DOHH2 (cell line): ENCODE measurements at regions not wholly inside any gene's neighbourhood (a gene's known extent, or its start where the extent isn't known, plus 50 kb on each side); places are given as distances from the start of the nearest gene placed in this dataset.

ENCODE experiments used
- H3F3A ChIP-seq: fragments of 200-600 bp; sonication (generic), shearing (Covaris generic); 2 replicates; pipeline ENCODE4 v1.6.0; 2016; ENCODE audit warnings: antibody characterized with exemption, mild to moderate bottlenecking; ENCODE audit not compliant: control insufficient read depth, insufficient read depth
- H3K27ac ChIP-seq: fragments of 200-600 bp; sonication (generic); 2 replicates; pipeline ENCODE4 v1.5.1; 2014; ENCODE audit warnings: low read depth, mild to moderate bottlenecking, low read length, moderate library complexity
- H3K27me3 ChIP-seq: fragments of 200-600 bp; sonication (generic); 2 replicates; pipeline ENCODE4 v1.6.1; 2014; ENCODE audit warnings: mild to moderate bottlenecking, low read length, mixed read lengths; ENCODE audit not compliant: control insufficient read depth
- H3K36me3 ChIP-seq: fragments of 200-600 bp; sonication (generic); 2 replicates; pipeline ENCODE4 v1.6.1; 2014; ENCODE audit warnings: mild to moderate bottlenecking, low read length, moderate library complexity, mixed read lengths; ENCODE audit not compliant: control insufficient read depth
- H3K4me1 ChIP-seq: fragments of 200-600 bp; sonication (generic); 2 replicates; pipeline ENCODE4 v1.6.1; 2014; ENCODE audit warnings: mild to moderate bottlenecking, low read length, mixed read lengths; ENCODE audit not compliant: control insufficient read depth
- H3K4me2 ChIP-seq: fragments of 200-600 bp; sonication (generic); 2 replicates; pipeline ENCODE4 v1.6.0; 2014; ENCODE audit warnings: mild to moderate bottlenecking, low read length, moderate library complexity
- H3K4me3 ChIP-seq: fragments of 200-600 bp; sonication (generic); 2 replicates; pipeline ENCODE4 v1.5.1; 2014; ENCODE audit warnings: mild to moderate bottlenecking, low read length, mixed read lengths
- H3K79me2 ChIP-seq: fragments of 200-600 bp; sonication (generic); 2 replicates; pipeline ENCODE4 v1.6.1; 2014; ENCODE audit warnings: mild to moderate bottlenecking, low read length, mixed read lengths; ENCODE audit not compliant: control insufficient read depth
- H3K9me2 ChIP-seq: fragments of 200-600 bp; sonication (generic); replicated peaks from 2 replicates; pipeline ENCODE4 v1.6.1; 2014; ENCODE audit warnings: mild to moderate bottlenecking, low read length, mixed read lengths; ENCODE audit not compliant: control insufficient read depth
- H3K9me3 ChIP-seq: fragments of 200-600 bp; sonication (generic); 2 replicates; pipeline ENCODE4 v1.6.1; 2014; ENCODE audit warnings: antibody characterized with exemption, low read length, mixed read lengths; ENCODE audit not compliant: control insufficient read depth, insufficient read depth
- H4K20me1 ChIP-seq: fragments of 200-600 bp; sonication (generic); 2 replicates; pipeline ENCODE4 v1.6.0; 2014; ENCODE audit warnings: low read depth, mild to moderate bottlenecking, antibody characterized with exemption, low read length, moderate library complexity; ENCODE audit not compliant: control insufficient read depth, insufficient read depth
- CTCF ChIP-seq: fragments of 200-600 bp; sonication (generic); IDR thresholded peaks from one replicate; pipeline ENCODE4 v1.5.1; 2014; ENCODE audit warnings: antibody characterized with exemption, mild to moderate bottlenecking, low read depth, low read length; ENCODE audit not compliant: poor library complexity, severe bottlenecking
- EZH2phosphoT487 ChIP-seq: fragments of 200-600 bp; sonication (generic); IDR thresholded peaks from 2 replicates; pipeline ENCODE4 v1.6.1; 2017; ENCODE audit warnings: borderline replicate concordance, mild to moderate bottlenecking, antibody characterized with exemption, low read length, moderate library complexity, mixed read lengths

GRCh38 chr1:55939866-55940265 lies 639.5 kb downstream of the PLPP3 start:
- H3K4me1 ChIP-seq = no peaks in the 10 kb centered on the region
- no peak overlapping the region for H3K4me3 ChIP-seq
- H3K27ac ChIP-seq = no peak overlapping the region
- no peaks in the 10 kb centered on the region for H3K79me2 ChIP-seq
- no peaks in the 10 kb centered on the region for H3K9me3 ChIP-seq
- TF ChIP-seq CTCF (no peak), EZH2phosphoT487 (no peak)
- H4K20me1 ChIP-seq = no peaks in the 10 kb centered on the region
- no peaks in the 10 kb centered on the region for H3K27me3 ChIP-seq
- no peaks in the 10 kb centered on the region for H3K36me3 ChIP-seq
- no peak overlapping the region for H3K4me2 ChIP-seq
- no peaks in the 10 kb centered on the region for H3F3A ChIP-seq
- no peaks in the 10 kb centered on the region for H3K9me2 ChIP-seq

- H4K20me1 ChIP-seq = no peaks in the 10 kb centered on the region
- no peaks in the 10 kb centered on the region for H3K9me3 ChIP-seq
- no peaks in the 10 kb centered on the region for H3F3A ChIP-seq
- TF ChIP-seq EZH2phosphoT487 (no peak), CTCF (no peak)
- H3K4me3 ChIP-seq = no peak overlapping the region
- no peak overlapping the region for H3K27ac ChIP-seq
- no peaks in the 10 kb centered on the region for H3K79me2 ChIP-seq
- H3K4me2 ChIP-seq = no peak overlapping the region
- no peaks in the 10 kb centered on the region for H3K4me1 ChIP-seq
- no peaks in the 10 kb centered on the region for H3K27me3 ChIP-seq
- no peaks in the 10 kb centered on the region for H3K9me2 ChIP-seq
- no peaks in the 10 kb centered on the region for H3K36me3 ChIP-seq
Observed at GRCh38 chr1:55938861-55939260, 640.5 kb downstream of the PLPP3 start.

GRCh38 chr1:55938376-55938850 lies 641.0 kb downstream of the PLPP3 start:
- no peak overlapping the region for H3K4me2 ChIP-seq
- no peaks in the 10 kb centered on the region for H3F3A ChIP-seq
- TF ChIP-seq CTCF = no peak
- no peak for TF ChIP-seq EZH2phosphoT487
- H3K36me3 ChIP-seq = no peaks in the 10 kb centered on the region
- no peak overlapping the region for H3K27ac ChIP-seq
- no peaks in the 10 kb centered on the region for H4K20me1 ChIP-seq
- H3K9me2 ChIP-seq = no peaks in the 10 kb centered on the region
- H3K4me3 ChIP-seq = no peak overlapping the region
- H3K9me3 ChIP-seq = no peaks in the 10 kb centered on the region
- H3K27me3 ChIP-seq = no peaks in the 10 kb centered on the region
- no peaks in the 10 kb centered on the region for H3K79me2 ChIP-seq
- H3K4me1 ChIP-seq = no peaks in the 10 kb centered on the region

- H3K27ac ChIP-seq = no peak overlapping the region
- no peak overlapping the region for H3K4me3 ChIP-seq
- no peaks in the 10 kb centered on the region for H3K27me3 ChIP-seq
- H3K9me2 ChIP-seq = no peaks in the 10 kb centered on the region
- H3K36me3 ChIP-seq = no peaks in the 10 kb centered on the region
- H4K20me1 ChIP-seq = no peaks in the 10 kb centered on the region
- no peaks in the 10 kb centered on the region for H3K4me1 ChIP-seq
- H3K4me2 ChIP-seq = no peak overlapping the region
- no peaks in the 10 kb centered on the region for H3F3A ChIP-seq
- no peaks in the 10 kb centered on the region for H3K9me3 ChIP-seq
- no peaks in the 10 kb centered on the region for H3K79me2 ChIP-seq
- TF ChIP-seq CTCF = no peak
- TF ChIP-seq EZH2phosphoT487 = no peak
Observed at GRCh38 chr1:55937840-55938375, 641.5 kb downstream of the PLPP3 start.
